IPS DF 19.7 (cell line): ENCODE measurements at regions not wholly inside any gene's neighbourhood (a gene's known extent, or its start where the extent isn't known, plus 50 kb on each side); places are given as distances from the start of the nearest gene placed in this dataset.

ENCODE experiments used
- DNase-seq: peaks from one replicate; pipeline ENCODE4 v3.0.0-alpha.2; 2013; ENCODE audit warnings: low read depth, low spot score

DNA sequence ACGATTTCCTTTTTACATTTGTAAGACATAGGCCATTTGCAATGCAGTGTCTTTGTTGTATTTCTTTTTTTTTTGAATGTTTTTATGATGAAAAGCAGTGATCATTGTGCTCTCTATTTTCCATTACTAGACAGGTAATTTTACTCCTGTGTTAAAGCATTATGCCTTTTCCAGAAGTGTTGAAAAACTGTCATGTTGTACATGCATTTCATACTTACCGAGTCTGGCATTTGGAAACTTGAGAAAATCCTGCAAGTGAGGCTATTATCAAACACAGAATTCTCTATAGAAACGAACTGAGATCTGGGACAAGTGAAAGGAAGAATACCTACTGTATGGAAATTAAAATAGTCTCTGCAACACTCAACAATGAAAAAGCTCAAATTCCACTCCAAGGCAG, 78.6 kb upstream of the CNR1 start:
- no peak for DNase-seq

DNA sequence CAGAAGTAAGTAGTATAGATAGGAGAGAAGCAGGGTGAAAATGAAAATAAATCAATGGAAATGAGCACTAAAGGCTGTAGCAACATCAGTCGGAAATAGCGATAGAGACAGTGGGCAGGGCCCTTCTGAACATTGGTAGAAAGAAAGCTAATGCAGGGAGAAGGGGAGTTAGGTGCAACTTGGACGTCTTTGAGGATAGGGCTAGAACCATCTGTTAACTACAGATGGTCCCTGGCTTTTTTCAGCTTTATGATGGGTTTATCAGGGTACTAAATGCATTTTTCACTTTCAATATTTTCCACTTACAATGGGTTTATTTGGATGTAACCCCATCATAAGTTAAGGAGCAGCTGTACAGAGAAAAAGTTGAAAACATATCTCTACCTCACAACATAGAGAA, 72.8 kb upstream of the CNR1 start:
- no peak for DNase-seq

DNA sequence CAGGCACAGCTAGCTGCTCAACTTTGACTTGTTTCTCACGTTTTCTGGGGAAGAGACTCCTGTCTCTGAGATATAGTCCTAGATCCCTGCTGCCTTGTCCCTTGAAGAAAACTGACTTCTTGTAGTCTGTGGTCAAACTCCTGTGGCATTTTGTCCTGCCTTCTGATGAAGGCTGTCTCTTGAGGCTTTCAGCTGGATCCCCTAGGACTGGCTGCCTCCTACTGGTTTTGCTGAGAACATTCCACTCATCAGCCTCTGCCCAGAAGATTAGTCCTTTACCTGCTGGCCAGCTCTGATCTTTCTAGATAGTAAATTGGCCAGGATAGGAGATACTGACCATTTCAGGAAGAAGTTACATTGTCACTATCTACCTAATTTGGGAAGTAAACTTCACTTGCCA, 71.9 kb upstream of the CNR1 start:
- DNase-seq = peak; percentile 23

DNA sequence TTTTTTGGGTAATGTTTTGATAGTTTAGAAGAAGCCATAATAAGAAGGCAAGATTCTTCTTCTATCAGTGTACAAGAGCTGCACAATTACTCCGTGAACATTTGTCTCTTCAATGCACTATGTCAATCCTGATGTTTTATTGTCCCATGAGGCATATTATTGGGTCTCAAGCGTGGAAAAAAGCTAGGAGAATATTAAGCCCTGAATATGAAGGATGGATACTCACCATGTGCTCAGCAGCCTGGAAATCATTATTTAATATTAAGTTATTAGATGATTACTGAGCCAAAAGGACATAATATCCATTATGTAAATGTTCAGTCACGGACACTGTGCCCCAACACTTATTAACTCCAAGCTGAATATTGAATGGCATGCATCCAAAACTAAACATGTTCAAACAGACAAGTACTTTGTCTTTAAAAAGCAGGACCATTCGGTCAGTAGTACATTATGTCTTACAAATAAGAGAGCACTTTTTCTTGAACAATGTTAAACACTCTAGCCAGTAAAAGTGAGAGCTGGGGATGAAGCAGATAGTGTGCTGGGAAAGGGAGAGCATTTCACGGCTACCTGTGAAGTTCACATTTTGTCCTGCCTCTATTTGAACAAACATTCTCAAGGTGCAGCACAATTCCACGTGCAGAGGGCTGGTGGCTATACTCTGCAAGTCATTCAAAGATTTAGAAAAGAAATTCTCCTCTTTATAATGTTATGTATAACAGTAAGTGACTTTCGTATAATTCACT, 70.6 kb upstream of the CNR1 start:
- DNase-seq = no peak

DNA sequence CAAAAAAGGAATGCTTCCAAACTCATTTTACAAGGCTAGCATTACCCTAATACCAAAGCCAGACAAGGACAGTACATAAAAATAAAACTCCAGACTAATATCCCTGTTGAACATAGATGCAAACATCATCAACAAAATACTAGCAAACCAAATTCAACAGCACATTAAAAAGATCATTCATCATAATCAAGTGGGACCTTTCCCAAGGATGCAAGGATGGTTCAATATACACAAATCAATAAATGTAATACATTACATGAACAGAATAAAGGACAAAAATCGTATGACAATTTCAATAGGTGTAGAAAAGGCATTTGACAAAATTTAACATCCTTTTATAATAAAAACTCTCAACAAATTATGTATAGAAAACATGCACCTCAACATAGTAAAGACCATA, 66.6 kb upstream of the CNR1 start:
- no peak for DNase-seq

DNA sequence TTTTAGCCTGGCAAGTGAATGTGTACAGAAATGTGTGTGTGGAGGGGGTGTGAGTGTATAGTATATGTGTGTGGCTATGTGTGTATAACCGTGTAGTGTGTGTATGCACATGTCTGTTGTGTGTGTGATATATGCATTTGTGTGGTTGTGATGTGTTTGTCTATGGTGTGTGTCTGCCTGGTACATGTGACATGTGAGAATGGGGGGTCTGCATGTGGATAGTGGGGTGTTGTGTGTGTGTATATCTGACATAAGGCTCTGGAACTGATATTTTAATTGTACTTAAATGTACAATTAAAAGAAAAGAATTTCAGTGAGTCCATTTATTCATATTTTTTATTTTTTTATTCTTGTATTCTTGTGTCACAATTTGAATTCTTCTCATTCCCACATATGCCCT, 57.2 kb upstream of the CNR1 start:
- no peak for DNase-seq

DNA sequence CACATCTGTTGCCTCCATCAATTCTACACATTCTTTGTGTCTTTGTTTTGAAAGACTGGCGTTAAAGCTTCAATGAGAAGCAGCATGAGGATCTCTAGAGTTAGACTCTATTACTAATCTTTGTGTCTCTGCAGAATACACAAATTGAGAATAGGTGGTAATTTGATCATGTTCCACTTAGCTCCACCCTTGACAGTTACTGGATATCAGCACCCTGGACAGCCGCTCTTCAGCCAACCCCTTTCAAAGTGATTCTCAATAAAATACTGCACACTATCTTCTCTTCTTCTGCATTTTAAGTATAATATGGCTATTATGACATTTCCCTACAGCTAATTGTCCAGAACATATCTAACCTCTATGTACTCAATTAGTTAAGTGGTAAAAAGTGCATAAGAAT, 54.3 kb upstream of the CNR1 start:
- no peak for DNase-seq

DNA sequence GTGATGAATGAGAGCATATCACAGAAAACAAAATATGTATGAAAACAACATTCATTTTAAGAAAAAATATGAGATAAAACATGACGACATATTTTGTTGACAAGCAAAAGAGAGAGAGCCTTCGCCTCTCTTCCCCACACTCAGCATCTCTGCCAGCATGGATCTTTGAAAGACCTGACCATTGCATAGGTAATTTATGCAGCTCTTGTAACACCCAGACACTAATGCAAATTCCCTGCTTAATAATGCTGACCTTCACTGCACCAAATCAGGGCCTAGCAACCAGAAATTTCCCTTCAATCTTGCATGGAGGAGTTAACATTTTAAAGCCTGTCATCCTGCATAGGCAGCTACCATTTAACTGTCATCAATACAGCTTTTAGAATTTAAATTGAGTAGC, 50.0 kb upstream of the CNR1 start:
- DNase-seq = no peak
